Caco-2 (cell line): ENCODE measurements at regions not wholly inside any gene's neighbourhood (a gene's known extent, or its start where the extent isn't known, plus 50 kb on each side); places are given as distances from the start of the nearest gene placed in this dataset.

Experiments
- BruUV-seq: library from RNA; stranded (reverse); fragments of 400-500 nt; replicated peaks from 2 replicates; lab custom pipeline; 2021; lab: Mats Ljungman, UMichigan
- CTCF ChIA-PET: fragments of 300-600 bp; sonication (Branson Sonifier 250); formaldehyde crosslinking; loops from one replicate; lab custom pipeline; 2022; ENCODE audit warnings: antibody characterized with exemption; lab: Charles Lee
- POLR2A ChIA-PET: fragments of 300-600 bp; sonication (Branson Sonifier 250); formaldehyde crosslinking; loops from one replicate; lab custom pipeline; 2022; ENCODE audit warnings: antibody characterized with exemption; lab: Charles Lee
- DNase-seq, 2 experiments: peaks; one replicate each; pipeline versions ENCODE4 v3.0.0 to v3.0.0-alpha.2; 2020 to 2022
- H3K27me3 ChIP-seq: replicated peaks from 2 replicates; pipeline ENCODE4 v1.6.0; 2011; ENCODE audit warnings: low read length; ENCODE audit not compliant: control insufficient read depth, insufficient read depth
- H3K36me3 ChIP-seq: 2 replicates; pipeline ENCODE4 v1.5.1; 2011; ENCODE audit warnings: low read length; ENCODE audit not compliant: control insufficient read depth, insufficient read depth
- H3K4me1 ChIP-seq: fragments of 250-450 bp; sonication (Bioruptor Pico); 2 replicates; pipeline ENCODE4 v1.5.1; 2020; ENCODE audit warnings: mild to moderate bottlenecking
- H3K4me3 ChIP-seq: 2 replicates; pipeline ENCODE4 v1.5.1; 2011; ENCODE audit warnings: low read depth, mild to moderate bottlenecking, control low read depth, low read length
- H3K9me3 ChIP-seq: fragments of 250-450 bp; sonication (Bioruptor Pico); 2 replicates; pipeline ENCODE4 v1.5.1; 2020; ENCODE audit warnings: mild to moderate bottlenecking, moderate library complexity
- H3K27ac Mint-ChIP-seq: one replicate; pipeline ENCODE4 v1.8.0; 2022; ENCODE audit warnings: mixed read lengths; ENCODE audit not compliant: unreplicated experiment
- H3K27me3 Mint-ChIP-seq: one replicate; pipeline ENCODE4 v1.8.0; 2022; ENCODE audit warnings: mixed read lengths; ENCODE audit not compliant: insufficient read depth, unreplicated experiment
- H3K36me3 Mint-ChIP-seq: one replicate; pipeline ENCODE4 v1.8.0; 2022; ENCODE audit warnings: mild to moderate bottlenecking, mixed read lengths; ENCODE audit not compliant: insufficient read depth, unreplicated experiment
- H3K4me1 Mint-ChIP-seq: one replicate; pipeline ENCODE4 v1.8.0; 2022; ENCODE audit warnings: low read depth, mixed read lengths; ENCODE audit not compliant: unreplicated experiment
- H3K4me3 Mint-ChIP-seq: one replicate; pipeline ENCODE4 v1.8.0; 2022; ENCODE audit warnings: mild to moderate bottlenecking, moderate library complexity, mixed read lengths; ENCODE audit not compliant: unreplicated experiment
- H3K9me3 Mint-ChIP-seq: one replicate; pipeline ENCODE4 v1.8.0; 2022; ENCODE audit warnings: mixed read lengths; ENCODE audit not compliant: unreplicated experiment
- CTCF ChIP-seq, 2 experiments: fragments of 200-600 bp in 1 of 2; IDR thresholded peaks; 1 replicate in 1 of 2; 2 replicates in 1 of 2; pipeline versions ENCODE4 v1.5.1 to v1.8.0; 2011 to 2022; ENCODE audit warnings: antibody characterized with exemption in 1 of 2, control low read depth in 1 of 2, inconsistent platforms in 1 of 2, low read depth in 1 of 2, low read length in 1 of 2, mild to moderate bottlenecking in 1 of 2, moderate library complexity in 1 of 2; ENCODE audit not compliant: insufficient read depth in 1 of 2, severe bottlenecking in 1 of 2, unreplicated experiment in 1 of 2
- intact Hi-C: fragments of 100-400 bp; cut with micrococcal nuclease; formaldehyde crosslinking; loops from one replicate; pipeline ENCODE4 v1.10.0; 2022; ENCODE audit not compliant: unreplicated experiment

GRCh38 chr11:25991476-25991875 lies 340.5 kb upstream of the ANO3 start:
- no TSS peak for BruUV-seq
- intact Hi-C loops, result no loop called here
- Histone ChIP-seq H3K27me3 (no peaks in the 10 kb centered on the region), H3K4me1 (no peaks in the 10 kb centered on the region), H3K4me3 (no peak overlapping the region), H3K9me3 (no peaks in the 10 kb centered on the region), H3K36me3 (no peaks in the 10 kb centered on the region)
- peaks cover 4% of the 10 kb centered on the region for H3K27me3 Mint-ChIP-seq
- H3K4me1 Mint-ChIP-seq, result no peaks in the 10 kb centered on the region
- no peak for DNase-seq
- H3K36me3 Mint-ChIP-seq, result no peaks in the 10 kb centered on the region
- POLR2A ChIA-PET, result no interaction called here
- CTCF ChIA-PET, result no interaction called here
- no peaks in the 10 kb centered on the region for H3K9me3 Mint-ChIP-seq
- no peak overlapping the region for H3K4me3 Mint-ChIP-seq
- H3K27ac Mint-ChIP-seq, result no peak overlapping the region
- no peak for TF ChIP-seq CTCF (IDR thresholded peaks at IDR 0.05; ENCODE audit: insufficient read depth in 1 of 2, low read depth in 1 of 2, low read length in 1 of 2, severe bottlenecking in 1 of 2, unreplicated experiment in 1 of 2)

- POLR2A ChIA-PET, result no interaction called here
These were observed 339.6 kb upstream of the ANO3 start for GRCh38 chr11:25992294-25992693.

GRCh38 chr11:25993016-25993415 lies 338.9 kb upstream of the ANO3 start:
- no peak for TF ChIP-seq CTCF (IDR thresholded peaks at IDR 0.05; ENCODE audit: insufficient read depth in 1 of 2, low read depth in 1 of 2, low read length in 1 of 2, severe bottlenecking in 1 of 2, unreplicated experiment in 1 of 2)
- BruUV-seq, result no TSS peak
- H3K4me1 Mint-ChIP-seq, result no peaks in the 10 kb centered on the region
- ChIA-PET CTCF (no interaction called here), POLR2A (no interaction called here)
- no peaks in the 10 kb centered on the region for H3K36me3 ChIP-seq
- H3K4me3 ChIP-seq, result no peak overlapping the region
- H3K36me3 Mint-ChIP-seq, result no peaks in the 10 kb centered on the region
- H3K4me1 ChIP-seq, result no peaks in the 10 kb centered on the region
- no peak overlapping the region for H3K4me3 Mint-ChIP-seq
- H3K27ac Mint-ChIP-seq, result no peak overlapping the region
- DNase-seq, result no peak
- H3K9me3 ChIP-seq, result no peaks in the 10 kb centered on the region
- no peaks in the 10 kb centered on the region for H3K27me3 ChIP-seq
- no peaks in the 10 kb centered on the region for H3K9me3 Mint-ChIP-seq
- peaks cover 8% of the 10 kb centered on the region for H3K27me3 Mint-ChIP-seq
- intact Hi-C loops, result no loop called here

More at GRCh38 chr11:25992294-25992693, 339.6 kb upstream of the ANO3 start:
- no TSS peak for BruUV-seq
- no peak for TF ChIP-seq CTCF (IDR thresholded peaks at IDR 0.05; ENCODE audit: insufficient read depth in 1 of 2, low read depth in 1 of 2, low read length in 1 of 2, severe bottlenecking in 1 of 2, unreplicated experiment in 1 of 2)
- H3K9me3 Mint-ChIP-seq, result no peaks in the 10 kb centered on the region
- no peaks in the 10 kb centered on the region for H3K4me1 ChIP-seq
- intact Hi-C loops, result no loop called here
- no peaks in the 10 kb centered on the region for H3K27me3 ChIP-seq
- no peaks in the 10 kb centered on the region for H3K4me1 Mint-ChIP-seq
- CTCF ChIA-PET, result no interaction called here
- no peak overlapping the region for H3K4me3 ChIP-seq
- peaks cover 5% of the 10 kb centered on the region for H3K27me3 Mint-ChIP-seq
- no peak for DNase-seq
- no peak overlapping the region for H3K4me3 Mint-ChIP-seq
- no peaks in the 10 kb centered on the region for H3K9me3 ChIP-seq
- no peaks in the 10 kb centered on the region for H3K36me3 Mint-ChIP-seq
- H3K27ac Mint-ChIP-seq, result no peak overlapping the region
- H3K36me3 ChIP-seq, result no peaks in the 10 kb centered on the region
